ENCODE measurements at regions not wholly inside any gene's neighbourhood (a gene's known extent, or its start where the extent isn't known, plus 50 kb on each side); places are given as distances from the start of the nearest gene placed in this dataset.

- DNase-seq (ENCODE audit: extremely low spot score): no peak
- POLR2A ChIA-PET: no interaction called here
- TF ChIP-seq ARNT (IDR thresholded peaks at IDR 0.05) (no peak), HDGF (IDR thresholded peaks at IDR 0.05; ENCODE audit: borderline replicate concordance) (no peak), ZNF384 (IDR thresholded peaks at IDR 0.05) (no peak), TARDBP (IDR thresholded peaks at IDR 0.05) (no peak), NFRKB (IDR thresholded peaks at IDR 0.05) (no peak), CTBP1 (IDR thresholded peaks at IDR 0.05; ENCODE audit: borderline replicate concordance) (no peak), FOXA1 (IDR thresholded peaks at IDR 0.05) (no peak), ELF4 (IDR thresholded peaks at IDR 0.05) (no peak), SP1 (IDR thresholded peaks at IDR 0.05) (no peak), BHLHE40 (IDR thresholded peaks at IDR 0.05; ENCODE audit: borderline replicate concordance) (no peak), SUZ12 (IDR thresholded peaks at IDR 0.05) (no peak), LEF1 (IDR thresholded peaks at IDR 0.05; ENCODE audit: borderline replicate concordance) (no peak), FOXK2 (IDR thresholded peaks at IDR 0.05) (no peak), L3MBTL2 (conservative IDR thresholded peaks at IDR 0.05) (no peak), PKNOX1 (IDR thresholded peaks at IDR 0.05) (no peak), FOXM1 (IDR thresholded peaks at IDR 0.05; ENCODE audit: borderline replicate concordance) (no peak)
- CTCF ChIA-PET: no interaction called here
Observed at GRCh38 chr10:84990713-84991112, 662.3 kb downstream of the CCSER2 start.

- CTCF ChIA-PET: no interaction called here
- DNase-seq (ENCODE audit: extremely low spot score): no peak
- POLR2A ChIA-PET: no interaction called here
Observed at GRCh38 chr10:84991301-84991700, 662.9 kb downstream of the CCSER2 start.

GRCh38 chr10:84993251-84994035, 665.1 kb downstream of the CCSER2 start:
- TF ChIP-seq TARDBP (IDR thresholded peaks at IDR 0.05) (no peak), L3MBTL2 (conservative IDR thresholded peaks at IDR 0.05) (no peak), ZNF384 (IDR thresholded peaks at IDR 0.05) (no peak), NFRKB (IDR thresholded peaks at IDR 0.05) (no peak)
- ChIA-PET CTCF (interaction anchor here (0.6 kb wide), 1 partner anchor 12 kb away, joined by 4 read pairs; no protein-coding TSS in a partner anchor), POLR2A (no interaction called here)
- no peak for DNase-seq (ENCODE audit: extremely low spot score)

More at GRCh38 chr10:84991301-84991700, 662.9 kb downstream of the CCSER2 start:
- TF ChIP-seq ELF4 (IDR thresholded peaks at IDR 0.05): no peak
- no peak for TF ChIP-seq FOXK2 (IDR thresholded peaks at IDR 0.05)
- TF ChIP-seq PKNOX1 (IDR thresholded peaks at IDR 0.05): no peak
- TF ChIP-seq NFRKB (IDR thresholded peaks at IDR 0.05): no peak
- no peak for TF ChIP-seq ZNF384 (IDR thresholded peaks at IDR 0.05)
- no peak for TF ChIP-seq BHLHE40 (IDR thresholded peaks at IDR 0.05; ENCODE audit: borderline replicate concordance)
- TF ChIP-seq ARNT (IDR thresholded peaks at IDR 0.05): no peak
- TF ChIP-seq FOXA1 (IDR thresholded peaks at IDR 0.05): no peak
- no peak for TF ChIP-seq FOXM1 (IDR thresholded peaks at IDR 0.05; ENCODE audit: borderline replicate concordance)

GRCh38 chr10:84994722-84995121, 666.3 kb downstream of the CCSER2 start:
- ChIA-PET CTCF (no interaction called here), POLR2A (no interaction called here)
- no peak for TF ChIP-seq SP1 (IDR thresholded peaks at IDR 0.05)
- TF ChIP-seq FOXM1 (IDR thresholded peaks at IDR 0.05; ENCODE audit: borderline replicate concordance): no peak
- TF ChIP-seq ELF4 (IDR thresholded peaks at IDR 0.05): no peak
- DNase-seq (ENCODE audit: extremely low spot score): no peak

- DNase-seq (ENCODE audit: extremely low spot score): no peak
- ChIA-PET POLR2A (no interaction called here), CTCF (no interaction called here)
- no peak for TF ChIP-seq ELF4 (IDR thresholded peaks at IDR 0.05)
- TF ChIP-seq PKNOX1 (IDR thresholded peaks at IDR 0.05): 0 out of 2 replicates have a peak, but pooled peaks have one; percentile 15
Observed at GRCh38 chr10:84996580-84996979, 668.2 kb downstream of the CCSER2 start.

GRCh38 chr10:84997870-84998269, 669.5 kb downstream of the CCSER2 start:
- POLR2A ChIA-PET: no interaction called here
- no peak for DNase-seq (ENCODE audit: extremely low spot score)
- CTCF ChIA-PET: no interaction called here
- TF ChIP-seq PKNOX1 (IDR thresholded peaks at IDR 0.05): no peak
- TF ChIP-seq FOXA1 (IDR thresholded peaks at IDR 0.05): no peak
- TF ChIP-seq FOXK2 (IDR thresholded peaks at IDR 0.05): no peak
- no peak for TF ChIP-seq SUZ12 (IDR thresholded peaks at IDR 0.05)
- TF ChIP-seq NFRKB (IDR thresholded peaks at IDR 0.05): no peak

- ChIA-PET POLR2A (no interaction called here), CTCF (interaction anchor here (0.8 kb wide), 1 partner anchor 12 kb away, joined by 3 read pairs; no protein-coding TSS in a partner anchor)
- TF ChIP-seq SUZ12 (IDR thresholded peaks at IDR 0.05) (no peak), FOXK2 (IDR thresholded peaks at IDR 0.05) (no peak), PKNOX1 (IDR thresholded peaks at IDR 0.05) (no peak), FOXM1 (IDR thresholded peaks at IDR 0.05; ENCODE audit: borderline replicate concordance) (no peak), NFRKB (IDR thresholded peaks at IDR 0.05) (no peak), BHLHE40 (IDR thresholded peaks at IDR 0.05; ENCODE audit: borderline replicate concordance) (no peak), L3MBTL2 (conservative IDR thresholded peaks at IDR 0.05) (no peak), HDGF (IDR thresholded peaks at IDR 0.05; ENCODE audit: borderline replicate concordance) (no peak), TARDBP (IDR thresholded peaks at IDR 0.05) (no peak), CTBP1 (IDR thresholded peaks at IDR 0.05; ENCODE audit: borderline replicate concordance) (no peak)
- DNase-seq (ENCODE audit: extremely low spot score): no peak
Observed at GRCh38 chr10:84999929-85000328, 671.5 kb downstream of the CCSER2 start.

Data from HEK293T (cell line).